ENCODE measurements at regions not wholly inside any gene's neighbourhood (a gene's known extent, or its start where the extent isn't known, plus 50 kb on each side); places are given as distances from the start of the nearest gene placed in this dataset.
A peak's percentile ranks its signal among the peaks of the same experiment; 100 is the strongest.
"Not testable (repeated sequence)": the region's sequence is repeated elsewhere in the genome, so short reads cannot be mapped to it uniquely, and the experiment has no call there.

- DNase-seq, result no peak
Measured at GRCh38 chr2:111660811-111661210, 223.2 kb downstream of the ANAPC1 start.

- no peak for DNase-seq
Measured at GRCh38 chr2:111661286-111661940, 222.6 kb downstream of the ANAPC1 start.

- peak; percentile 26 for DNase-seq
Measured at GRCh38 chr2:111662039-111662770, 221.8 kb downstream of the ANAPC1 start.

GRCh38 chr2:111662771-111663470 lies 221.1 kb downstream of the ANAPC1 start:
- DNase-seq, result peak; percentile 88

- no peak for DNase-seq
Measured at GRCh38 chr2:111663471-111664274, 220.3 kb downstream of the ANAPC1 start.

GRCh38 chr2:111664275-111664850 lies 219.6 kb downstream of the ANAPC1 start:
- DNase-seq, result no peak

- no peak for DNase-seq
Measured at GRCh38 chr2:111665011-111665410, 219.0 kb downstream of the ANAPC1 start.

GRCh38 chr2:111665551-111666116 lies 218.4 kb downstream of the ANAPC1 start:
- no peak for DNase-seq

GRCh38 chr2:111666160-111666559 lies 217.8 kb downstream of the ANAPC1 start:
- DNase-seq, result no peak

GRCh38 chr2:111667001-111667400 lies 217.0 kb downstream of the ANAPC1 start:
- no peak for DNase-seq

- DNase-seq, result peak; percentile 28
Measured at GRCh38 chr2:111667542-111668273, 216.3 kb downstream of the ANAPC1 start.

- no peak for DNase-seq
Measured at GRCh38 chr2:111668274-111668616, 215.7 kb downstream of the ANAPC1 start.

GRCh38 chr2:111668741-111669140 lies 215.3 kb downstream of the ANAPC1 start:
- no peak for DNase-seq

- peak; percentile 58 for DNase-seq
Measured at GRCh38 chr2:111669928-111670695, 213.9 kb downstream of the ANAPC1 start.

- DNase-seq, result peak; percentile 92
Measured at GRCh38 chr2:111670776-111671175, 213.2 kb downstream of the ANAPC1 start.

- peak; percentile 96 for DNase-seq
Measured at GRCh38 chr2:111671426-111672150, 212.4 kb downstream of the ANAPC1 start.

GRCh38 chr2:111672641-111673040 lies 211.4 kb downstream of the ANAPC1 start:
- DNase-seq, result not testable (repeated sequence)

- peak; percentile 70 for DNase-seq
Measured at GRCh38 chr2:111673526-111673925, 210.5 kb downstream of the ANAPC1 start.

- DNase-seq, result peak; percentile 81
Measured at GRCh38 chr2:111675419-111676194, 208.4 kb downstream of the ANAPC1 start.
